Neural progenitor cell (in vitro differentiated cells): ENCODE measurements at regions not wholly inside any gene's neighbourhood (a gene's known extent, or its start where the extent isn't known, plus 50 kb on each side); places are given as distances from the start of the nearest gene placed in this dataset.

Experiments used
- DNase-seq: peaks from one replicate; pipeline ENCODE4 v3.0.0-alpha.2; 2016; ENCODE audit warnings: low spot score
- H2AFZ ChIP-seq: fragments of 200-600 bp; sonication (generic); replicated peaks from 2 replicates; pipeline ENCODE4 v1.6.1; 2016; ENCODE audit warnings: antibody characterized with exemption
- H3F3A ChIP-seq: fragments of 200-600 bp; sonication (generic); 2 replicates; pipeline ENCODE4 v1.6.1; 2016; ENCODE audit warnings: antibody characterized with exemption, low read depth
- H3K27ac ChIP-seq: fragments of 200-600 bp; sonication (generic); 2 replicates; pipeline ENCODE4 v1.5.1; 2016; ENCODE audit warnings: mild to moderate bottlenecking
- H3K27me3 ChIP-seq: fragments of 200-600 bp; sonication (generic); 2 replicates; pipeline ENCODE4 v1.6.1; 2016; ENCODE audit warnings: mild to moderate bottlenecking, moderate library complexity
- H3K36me3 ChIP-seq: fragments of 200-600 bp; sonication (generic); 2 replicates; pipeline ENCODE4 v1.5.1; 2016
- H3K4me1 ChIP-seq: fragments of 200-600 bp; sonication (generic); 2 replicates; pipeline ENCODE4 v1.6.1; 2016; ENCODE audit warnings: mixed run types
- H3K4me2 ChIP-seq: fragments of 200-600 bp; sonication (generic); 2 replicates; pipeline ENCODE4 v1.6.1; 2016
- H3K4me3 ChIP-seq: fragments of 200-600 bp; sonication (generic); 2 replicates; pipeline ENCODE4 v1.5.1; 2016
- H3K79me2 ChIP-seq: fragments of 200-600 bp; sonication (generic); 2 replicates; pipeline ENCODE4 v1.6.1; 2016; ENCODE audit warnings: low read depth
- H3K9ac ChIP-seq: fragments of 200-600 bp; sonication (generic); 2 replicates; pipeline ENCODE4 v1.6.1; 2016
- H3K9me3 ChIP-seq: fragments of 200-600 bp; sonication (generic); 2 replicates; pipeline ENCODE4 v1.5.1; 2016; ENCODE audit warnings: low read depth
- H4K20me1 ChIP-seq: fragments of 200-600 bp; sonication (generic); 2 replicates; pipeline ENCODE4 v1.6.1; 2016; ENCODE audit warnings: low read depth
- H3K27ac Mint-ChIP-seq: 3 replicates; pipeline ENCODE4 v1.8.0; 2021; ENCODE audit warnings: mixed read lengths
- H3K27me3 Mint-ChIP-seq: 2 replicates; pipeline ENCODE4 v1.8.0; 2022; ENCODE audit warnings: low read depth, mild to moderate bottlenecking, inconsistent platforms, moderate library complexity, mixed read lengths; ENCODE audit not compliant: insufficient read depth
- H3K36me3 Mint-ChIP-seq: 3 replicates; pipeline ENCODE4 v1.8.0; 2021; ENCODE audit warnings: mixed read lengths
- H3K4me1 Mint-ChIP-seq: 3 replicates; pipeline ENCODE4 v1.8.0; 2021; ENCODE audit warnings: mixed read lengths
- H3K4me3 Mint-ChIP-seq: 3 replicates; pipeline ENCODE4 v1.8.0; 2021; ENCODE audit warnings: mild to moderate bottlenecking, moderate library complexity, mixed read lengths
- H3K9me3 Mint-ChIP-seq: 3 replicates; pipeline ENCODE4 v1.8.0; 2020; ENCODE audit warnings: mixed read lengths
- EZH2 ChIP-seq: fragments of 200-600 bp; sonication (generic); IDR thresholded peaks from 2 replicates; pipeline ENCODE4 v1.6.1; 2017; ENCODE audit warnings: antibody characterized with exemption, mild to moderate bottlenecking, moderate library complexity
- EZH2phosphoT487 ChIP-seq: fragments of 200-600 bp; sonication (generic); IDR thresholded peaks from 2 replicates; pipeline ENCODE4 v1.6.1; 2017; ENCODE audit warnings: antibody characterized with exemption
- TF ChIP-seq, protein P1 (sequence below): fragments of 200-600 bp; sonication (generic); IDR thresholded peaks from 2 replicates; pipeline ENCODE4 v1.5.1; 2017; ENCODE audit warnings: antibody characterized with exemption, mild to moderate bottlenecking

DNA sequence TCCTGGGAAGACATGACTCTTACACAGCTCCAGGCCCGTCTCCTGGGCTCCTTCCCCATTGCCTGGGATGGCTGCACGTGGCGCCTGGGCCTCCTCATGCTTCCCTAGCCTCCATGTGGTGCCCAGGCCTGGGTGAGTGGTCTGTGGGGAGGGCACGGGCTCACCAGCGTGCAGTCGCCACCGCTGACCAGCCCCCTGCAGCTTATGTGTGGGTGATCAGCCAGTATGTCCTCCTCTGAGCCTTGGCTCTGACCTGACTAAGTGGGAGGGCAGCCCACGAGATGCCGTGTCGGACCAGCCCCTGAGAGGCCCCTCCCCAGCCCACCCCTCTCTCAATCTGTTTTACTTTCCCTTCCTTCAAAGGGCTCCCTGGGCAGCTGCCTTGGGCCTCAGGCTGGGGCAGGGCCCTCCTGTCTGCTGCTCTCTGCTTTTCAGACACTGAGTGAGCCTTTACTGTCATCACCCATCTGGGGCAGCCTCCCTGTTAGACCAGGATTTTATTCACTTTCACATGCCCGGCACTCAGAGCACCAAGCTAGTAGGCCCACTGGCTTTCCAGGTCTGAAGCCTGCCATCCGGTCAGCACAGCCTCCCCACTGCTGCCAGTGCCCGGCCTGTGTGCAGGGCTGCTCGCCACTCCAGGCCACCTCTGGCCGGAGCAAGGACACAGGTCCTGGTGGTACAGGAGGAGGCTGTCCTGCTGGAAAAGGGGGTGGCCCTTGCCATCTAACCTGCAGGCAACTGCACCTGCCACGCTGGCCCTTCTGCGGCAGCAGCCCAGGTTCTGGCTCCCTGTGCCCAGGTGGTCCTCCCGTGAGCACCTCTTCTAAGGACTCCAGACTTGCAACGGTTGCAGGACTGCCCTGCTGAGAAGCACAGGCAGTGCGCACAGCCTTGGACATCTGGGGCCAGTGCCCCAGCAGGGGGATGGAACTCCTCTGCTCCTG is 84.9 kb upstream of the HPCAL1 start:
- H3K4me2 ChIP-seq: no peak overlapping the region
- no peak overlapping the region for H3K27ac Mint-ChIP-seq
- TF ChIP-seq EZH2phosphoT487: no peak
- TF ChIP-seq EZH2: no peak
- TF ChIP-seq, protein P1, sequence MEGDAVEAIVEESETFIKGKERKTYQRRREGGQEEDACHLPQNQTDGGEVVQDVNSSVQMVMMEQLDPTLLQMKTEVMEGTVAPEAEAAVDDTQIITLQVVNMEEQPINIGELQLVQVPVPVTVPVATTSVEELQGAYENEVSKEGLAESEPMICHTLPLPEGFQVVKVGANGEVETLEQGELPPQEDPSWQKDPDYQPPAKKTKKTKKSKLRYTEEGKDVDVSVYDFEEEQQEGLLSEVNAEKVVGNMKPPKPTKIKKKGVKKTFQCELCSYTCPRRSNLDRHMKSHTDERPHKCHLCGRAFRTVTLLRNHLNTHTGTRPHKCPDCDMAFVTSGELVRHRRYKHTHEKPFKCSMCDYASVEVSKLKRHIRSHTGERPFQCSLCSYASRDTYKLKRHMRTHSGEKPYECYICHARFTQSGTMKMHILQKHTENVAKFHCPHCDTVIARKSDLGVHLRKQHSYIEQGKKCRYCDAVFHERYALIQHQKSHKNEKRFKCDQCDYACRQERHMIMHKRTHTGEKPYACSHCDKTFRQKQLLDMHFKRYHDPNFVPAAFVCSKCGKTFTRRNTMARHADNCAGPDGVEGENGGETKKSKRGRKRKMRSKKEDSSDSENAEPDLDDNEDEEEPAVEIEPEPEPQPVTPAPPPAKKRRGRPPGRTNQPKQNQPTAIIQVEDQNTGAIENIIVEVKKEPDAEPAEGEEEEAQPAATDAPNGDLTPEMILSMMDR: no peak

DNA sequence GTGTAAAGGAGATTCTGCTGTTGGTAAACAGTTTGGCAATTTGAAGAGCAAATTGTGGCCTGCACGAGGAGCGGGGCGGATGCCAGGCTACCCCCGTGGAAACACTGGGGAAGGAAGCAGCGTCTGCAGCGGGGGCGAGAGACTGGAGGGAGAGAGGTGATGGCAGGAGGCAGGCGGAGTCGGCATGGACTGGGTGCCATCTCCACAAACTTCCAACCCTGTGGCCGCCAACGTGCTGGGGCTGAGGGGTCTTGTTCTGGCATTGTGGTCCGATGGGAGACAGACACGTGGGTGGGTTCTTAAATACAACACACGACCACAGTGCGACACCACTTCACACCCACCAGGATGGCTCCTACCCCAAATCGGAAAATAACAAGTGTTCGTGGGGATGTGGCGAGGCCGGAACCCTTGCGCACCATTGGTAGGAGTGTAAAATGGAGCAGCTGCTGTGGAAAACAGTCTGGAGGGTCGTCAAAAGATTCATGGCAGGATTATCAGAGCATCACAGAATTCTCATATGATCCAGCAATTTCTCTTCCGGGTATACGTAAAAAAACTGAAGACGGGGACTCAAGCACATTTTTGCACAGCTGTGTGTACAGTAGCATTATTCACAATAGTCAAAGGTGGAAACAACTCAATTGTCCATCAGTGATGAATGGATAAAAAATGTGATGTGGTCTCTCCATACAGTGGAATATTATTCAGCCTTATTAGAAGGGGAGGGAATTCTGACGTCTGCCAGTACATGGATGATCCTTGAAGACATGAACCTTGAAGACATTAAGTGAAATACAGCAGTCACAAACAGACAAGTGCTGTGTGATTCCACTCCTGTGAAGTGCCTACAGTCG is 82.4 kb upstream of the HPCAL1 start:
- H4K20me1 ChIP-seq: no peaks in the 10 kb centered on the region
- Mint-ChIP-seq H3K36me3 (no peaks in the 10 kb centered on the region), H3K27me3 (peaks cover 8% of the 10 kb centered on the region), H3K27ac (no peak overlapping the region), H3K4me3 (no peak overlapping the region), H3K9me3 (no peaks in the 10 kb centered on the region), H3K4me1 (peaks cover 57% of the 10 kb centered on the region)
- H3K27me3 ChIP-seq: no peaks in the 10 kb centered on the region
- no peak overlapping the region for H2AFZ ChIP-seq
- no peaks in the 10 kb centered on the region for H3F3A ChIP-seq
- peaks cover 11% of the 10 kb centered on the region for H3K4me1 ChIP-seq
- H3K9ac ChIP-seq: no peak overlapping the region
- H3K4me3 ChIP-seq: no peak overlapping the region
- no peak for DNase-seq
- no peaks in the 10 kb centered on the region for H3K36me3 ChIP-seq
- no peaks in the 10 kb centered on the region for H3K79me2 ChIP-seq
- H3K9me3 ChIP-seq: no peaks in the 10 kb centered on the region
- TF ChIP-seq, protein P1: no peak
- TF ChIP-seq EZH2 (no peak), EZH2phosphoT487 (no peak)
- H3K4me2 ChIP-seq: no peak overlapping the region
- H3K27ac ChIP-seq: no peak overlapping the region

More for the DNA sequence above, 84.9 kb upstream of the HPCAL1 start:
- Histone ChIP-seq H3K27ac (no peak overlapping the region), H3K27me3 (no peaks in the 10 kb centered on the region), H3K4me1 (peaks cover 10% of the 10 kb centered on the region), H2AFZ (no peak overlapping the region), H3K79me2 (no peaks in the 10 kb centered on the region), H3K4me3 (no peak overlapping the region), H3K36me3 (no peaks in the 10 kb centered on the region), H4K20me1 (no peaks in the 10 kb centered on the region), H3K9ac (no peak overlapping the region), H3K9me3 (no peaks in the 10 kb centered on the region), H3F3A (no peaks in the 10 kb centered on the region)
- DNase-seq: no peak
- no peaks in the 10 kb centered on the region for H3K9me3 Mint-ChIP-seq
- H3K36me3 Mint-ChIP-seq: no peaks in the 10 kb centered on the region
- no peak overlapping the region for H3K4me3 Mint-ChIP-seq
- H3K27me3 Mint-ChIP-seq: peaks cover 5% of the 10 kb centered on the region
- peaks cover 54% of the 10 kb centered on the region for H3K4me1 Mint-ChIP-seq

DNA sequence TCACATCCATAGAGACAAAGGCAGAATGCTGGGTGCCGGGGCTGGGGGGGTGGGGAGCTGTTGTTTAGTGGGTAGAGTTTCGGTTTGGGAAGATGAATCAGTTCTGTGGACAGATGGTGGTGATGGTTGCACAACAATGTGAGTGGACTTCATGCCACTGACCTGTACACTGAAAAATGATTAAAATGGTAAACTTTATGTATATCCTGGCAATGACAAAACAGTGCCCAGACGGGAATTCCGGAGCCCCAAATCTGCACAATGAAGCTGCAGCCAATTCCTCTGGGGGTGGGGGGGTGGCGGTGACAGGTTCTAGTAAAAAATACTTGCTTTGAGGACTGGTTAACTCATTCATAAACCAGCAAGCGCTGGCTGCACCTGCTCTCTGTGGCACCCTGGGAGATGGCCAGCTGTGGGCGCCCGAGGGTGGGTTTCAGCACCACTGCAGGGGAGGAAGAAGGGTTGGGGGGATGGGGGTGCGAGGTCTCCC is 81.8 kb upstream of the HPCAL1 start:
- Histone ChIP-seq H3K4me2 (no peak overlapping the region), H3K4me3 (no peak overlapping the region), H3K9me3 (no peaks in the 10 kb centered on the region), H3K27ac (no peak overlapping the region), H3K79me2 (no peaks in the 10 kb centered on the region), H3K4me1 (peaks cover 18% of the 10 kb centered on the region), H4K20me1 (no peaks in the 10 kb centered on the region), H3K36me3 (no peaks in the 10 kb centered on the region), H3K9ac (no peak overlapping the region), H3F3A (no peaks in the 10 kb centered on the region), H2AFZ (no peak overlapping the region), H3K27me3 (no peaks in the 10 kb centered on the region)
- H3K9me3 Mint-ChIP-seq: no peaks in the 10 kb centered on the region
- no peaks in the 10 kb centered on the region for H3K36me3 Mint-ChIP-seq
- TF ChIP-seq, protein P1: no peak
- TF ChIP-seq EZH2: no peak
- no peak for TF ChIP-seq EZH2phosphoT487
- no peak overlapping the region for H3K4me3 Mint-ChIP-seq
- no peak overlapping the region for H3K27ac Mint-ChIP-seq
- H3K4me1 Mint-ChIP-seq: peaks cover 54% of the 10 kb centered on the region
- DNase-seq: no peak
- H3K27me3 Mint-ChIP-seq: peaks cover 10% of the 10 kb centered on the region
